Astrocyte (in vitro differentiated cells and primary cell): ENCODE measurements at regions not wholly inside any gene's neighbourhood (a gene's known extent, or its start where the extent isn't known, plus 50 kb on each side); places are given as distances from the start of the nearest gene placed in this dataset.

Experiments used
- CTCF ChIP-seq: IDR thresholded peaks from 2 replicates; pipeline ENCODE4 v1.5.1; 2011; ENCODE audit warnings: low read depth, mild to moderate bottlenecking, inconsistent platforms, low read length, moderate library complexity; ENCODE audit not compliant: insufficient read depth
- EZH2 ChIP-seq: IDR thresholded peaks from 2 replicates; pipeline ENCODE4 v1.6.1; 2012; ENCODE audit warnings: mild to moderate bottlenecking, low read length, inconsistent platforms; ENCODE audit not compliant: insufficient read depth

- TF ChIP-seq CTCF: no peak
- TF ChIP-seq EZH2: no peak
Measured at GRCh38 chr6:92820601-92821000, 598.8 kb downstream of the EPHA7 start.
